ENCODE measurements at regions not wholly inside any gene's neighbourhood (a gene's known extent, or its start where the extent isn't known, plus 50 kb on each side); places are given as distances from the start of the nearest gene placed in this dataset.

DNA sequence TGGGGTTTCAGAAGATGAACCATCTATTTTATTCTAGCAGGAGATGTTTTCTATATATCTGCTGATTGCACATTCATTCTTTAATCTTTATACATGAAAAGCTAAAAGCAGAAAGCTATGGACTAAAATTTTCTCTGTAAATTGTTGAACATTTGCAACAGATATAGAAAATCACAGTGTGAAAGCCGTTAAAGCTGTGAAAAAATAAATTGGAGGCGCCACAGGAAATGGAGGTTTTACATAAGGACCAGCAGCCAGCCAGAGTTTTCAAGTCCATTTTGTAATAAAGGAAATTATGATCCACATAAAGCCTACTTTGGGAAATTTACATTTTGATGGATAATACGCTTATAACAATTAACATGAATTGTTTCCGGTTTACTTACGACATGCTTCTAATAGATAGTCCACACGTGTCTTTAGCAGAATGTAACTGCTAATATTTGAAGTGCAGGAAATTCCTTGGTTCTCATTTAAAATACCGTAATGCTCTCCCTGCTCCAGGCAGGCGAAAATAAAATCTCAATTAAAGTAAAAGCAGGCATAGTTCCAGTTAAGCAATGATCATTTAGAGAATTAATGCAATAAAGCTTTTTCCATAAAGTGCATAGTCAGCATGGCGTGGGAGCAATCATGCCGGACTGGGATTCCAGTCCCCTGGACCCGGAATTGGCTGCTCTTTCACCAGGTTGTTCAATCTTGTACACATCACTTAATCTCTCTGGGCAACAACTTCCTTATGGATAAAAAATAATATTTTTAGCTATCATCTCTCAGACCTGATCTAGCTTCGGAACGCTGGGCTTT is 445.4 kb downstream of the ZNF608 start:
- no peak for DNase-seq

DNA sequence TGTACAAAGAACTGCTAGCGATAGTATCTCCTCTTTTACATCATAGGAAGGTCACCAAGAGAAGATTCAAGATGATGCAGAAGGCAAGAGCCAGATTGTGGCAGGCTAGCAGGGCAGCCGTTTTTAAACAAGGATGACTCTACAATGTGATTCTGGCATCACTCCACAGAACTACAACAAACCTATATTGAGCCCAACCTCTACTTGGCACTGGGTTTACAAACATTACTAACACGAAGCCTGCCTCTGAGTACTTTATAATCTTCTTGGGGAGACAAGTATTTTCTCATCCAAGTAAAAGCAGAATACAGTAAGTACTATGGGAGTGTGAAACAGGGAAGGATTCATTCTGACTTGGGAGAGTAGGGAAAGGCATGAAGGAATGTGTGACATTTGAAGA is 448.6 kb downstream of the ZNF608 start:
- DNase-seq: no peak

DNA sequence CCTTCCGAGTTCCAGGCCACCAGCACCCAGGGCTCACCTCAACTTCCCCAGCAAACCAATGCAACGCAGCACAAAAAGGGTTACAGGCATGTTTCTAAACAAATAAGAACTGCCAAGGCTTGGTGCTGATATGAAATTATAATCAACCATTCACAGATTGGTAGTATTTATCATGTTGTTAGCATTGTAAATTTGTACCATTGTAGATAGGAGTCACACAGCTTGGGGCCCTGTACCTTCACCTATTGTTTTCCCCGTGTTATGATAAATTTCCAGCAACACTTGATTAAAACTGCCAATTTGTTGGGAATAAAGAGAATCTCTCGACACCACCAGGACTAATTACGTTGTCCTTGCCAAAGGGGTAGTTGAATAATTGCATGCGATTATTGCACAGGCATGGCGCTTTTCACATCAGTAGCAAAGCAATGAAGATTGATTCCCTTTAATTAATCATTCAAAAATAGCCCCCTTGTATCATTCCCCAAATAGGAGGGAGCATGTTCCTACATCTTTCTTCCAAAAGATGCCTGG is 454.1 kb downstream of the ZNF608 start:
- no peak for DNase-seq

DNA sequence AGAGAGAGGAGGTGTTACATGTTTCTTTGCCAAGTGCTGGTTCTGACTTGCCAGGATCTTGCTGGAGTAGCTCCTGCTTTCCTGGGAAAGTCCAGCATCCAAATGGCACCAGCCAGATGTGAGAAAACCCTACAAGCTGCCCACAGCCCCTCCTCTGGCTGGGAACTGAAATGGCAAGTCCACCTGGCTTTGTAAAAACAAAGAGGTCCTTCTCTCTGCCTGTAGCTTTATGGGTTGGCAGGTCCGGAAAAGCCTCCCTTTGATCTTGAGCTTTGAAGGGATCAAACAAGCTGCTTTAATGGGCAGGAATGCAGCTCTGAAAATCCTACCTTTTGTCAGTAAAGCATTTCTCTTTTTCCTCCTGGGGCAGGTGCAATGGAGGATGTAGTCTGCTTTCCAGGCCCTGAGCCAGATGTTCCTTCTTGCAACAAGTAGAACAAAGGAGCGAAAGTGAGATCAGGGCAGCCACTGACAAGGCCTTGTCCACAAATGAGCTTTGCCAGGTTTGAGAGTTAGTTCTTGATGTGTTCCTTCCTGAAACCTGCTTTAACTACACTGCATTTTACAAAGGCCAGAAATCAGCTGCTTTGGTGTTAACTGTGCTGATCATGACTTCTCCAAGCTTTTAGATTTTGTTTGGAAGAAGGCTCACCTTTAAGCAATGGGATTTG is 456.7 kb downstream of the ZNF608 start:
- DNase-seq: no peak

DNA sequence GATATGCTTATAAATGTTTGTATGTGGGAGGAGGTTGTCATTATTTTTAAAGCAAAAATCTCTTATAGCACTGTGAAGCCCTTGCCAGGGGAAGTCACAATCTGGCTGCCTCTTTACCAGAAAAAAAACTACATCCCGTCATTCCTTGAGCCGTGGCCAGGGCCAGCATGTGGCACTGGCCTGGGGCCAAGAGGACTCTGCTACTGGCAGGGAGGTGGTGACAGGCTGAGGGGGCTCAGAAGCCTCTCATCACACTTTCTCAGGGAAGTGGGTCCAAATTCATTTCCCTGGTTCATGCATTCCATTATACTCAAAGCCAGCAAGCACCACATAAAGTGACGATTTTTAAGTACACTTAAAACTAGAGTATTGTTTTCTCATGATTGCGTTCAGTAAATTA is 457.3 kb downstream of the ZNF608 start:
- no peak for DNase-seq

DNA sequence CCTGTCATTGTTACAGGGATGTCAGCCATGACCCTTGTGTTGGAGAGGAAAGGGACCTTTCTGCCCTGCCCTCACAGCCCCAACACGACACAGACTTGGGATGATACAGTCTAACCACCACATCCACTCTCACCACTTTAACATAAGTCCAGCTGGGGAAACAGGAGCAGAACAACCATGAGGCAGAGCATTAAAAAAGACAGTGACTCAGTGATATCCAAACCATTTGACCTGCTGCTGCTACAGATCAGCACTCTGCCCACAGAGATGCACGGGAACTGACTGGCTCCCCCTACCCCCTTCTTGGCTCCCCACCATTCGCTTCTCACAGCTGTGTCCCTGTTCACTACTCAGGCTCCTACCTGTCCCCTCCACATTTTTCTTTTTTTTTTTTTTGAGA is 458.6 kb downstream of the ZNF608 start:
- DNase-seq: no peak

DNA sequence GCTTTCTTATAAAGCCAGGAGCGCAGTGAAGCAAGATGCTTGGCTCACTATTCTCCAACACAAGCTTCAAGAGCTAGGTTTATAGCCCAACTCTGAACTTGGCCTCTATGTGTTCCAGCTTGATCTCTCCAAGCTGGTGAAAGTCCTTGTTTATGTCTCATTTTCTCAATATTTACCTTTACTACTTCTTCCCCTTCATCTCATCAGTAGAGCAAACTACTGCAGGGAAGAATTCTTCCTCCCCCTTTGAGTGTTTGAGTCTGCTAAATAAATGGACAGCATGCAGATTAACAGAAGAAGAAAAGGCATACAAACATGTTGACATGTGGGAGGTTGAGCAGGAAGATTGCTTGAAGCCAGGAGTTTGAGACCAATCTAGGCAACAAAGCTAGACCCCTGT is 460.7 kb downstream of the ZNF608 start:
- DNase-seq: no peak

DNA sequence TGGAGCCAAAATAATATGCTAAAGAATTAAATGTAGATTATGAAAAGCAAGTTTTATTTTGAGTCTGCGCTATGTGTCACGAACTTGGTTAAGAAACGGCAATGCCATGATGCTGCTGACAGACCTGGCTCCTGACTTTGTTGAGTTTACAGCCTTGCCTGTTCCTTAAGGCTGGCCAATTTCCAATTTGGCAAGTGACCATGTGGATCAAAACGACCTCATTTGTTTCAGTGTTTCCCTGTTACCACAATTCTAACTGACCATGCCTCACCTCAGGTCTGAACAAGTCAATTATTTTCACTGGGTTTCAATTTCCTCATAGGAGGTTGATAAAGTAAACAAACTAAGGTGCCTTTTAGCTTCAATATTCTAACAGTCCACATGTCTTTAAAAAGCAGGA is 461.4 kb downstream of the ZNF608 start:
- no peak for DNase-seq

DNA sequence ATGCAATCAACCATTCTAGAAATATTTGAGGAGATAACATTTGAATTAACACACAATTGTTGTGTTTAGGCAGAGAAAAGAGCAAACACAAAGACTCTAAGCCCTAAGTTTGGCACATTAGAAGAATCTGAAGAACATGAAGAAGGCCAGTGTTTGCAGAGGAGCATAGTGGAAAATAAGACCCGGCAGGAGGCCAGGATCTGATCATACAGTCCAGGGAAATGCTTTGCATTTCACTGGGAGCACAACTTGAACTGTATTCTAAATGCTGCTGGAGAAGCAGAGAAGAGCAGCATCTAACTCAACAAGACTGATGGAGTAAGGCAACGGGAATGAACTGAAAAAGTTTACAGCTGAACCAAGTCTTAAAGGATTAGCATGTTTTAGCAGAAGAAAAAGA is 463.4 kb downstream of the ZNF608 start:
- no peak for DNase-seq

DNA sequence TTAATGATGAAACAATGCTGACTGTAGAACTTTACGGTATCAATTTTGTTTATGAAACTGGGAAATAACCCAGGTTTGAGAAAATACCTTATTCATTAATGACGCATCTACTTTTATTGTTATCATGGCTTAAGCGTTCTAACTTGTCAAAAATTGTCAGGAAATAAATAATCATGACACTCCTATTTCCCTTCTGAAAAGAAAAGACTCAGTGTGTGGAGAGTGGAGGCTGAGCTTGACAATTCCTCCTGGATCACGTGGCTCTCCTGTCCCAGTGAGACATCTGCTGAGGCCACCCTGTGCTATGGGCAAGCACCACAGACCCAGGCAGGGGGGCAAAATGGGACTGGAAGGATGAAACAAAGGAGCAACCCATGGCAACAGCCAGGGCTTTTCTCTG is 466.4 kb downstream of the ZNF608 start:
- DNase-seq: no peak

DNA sequence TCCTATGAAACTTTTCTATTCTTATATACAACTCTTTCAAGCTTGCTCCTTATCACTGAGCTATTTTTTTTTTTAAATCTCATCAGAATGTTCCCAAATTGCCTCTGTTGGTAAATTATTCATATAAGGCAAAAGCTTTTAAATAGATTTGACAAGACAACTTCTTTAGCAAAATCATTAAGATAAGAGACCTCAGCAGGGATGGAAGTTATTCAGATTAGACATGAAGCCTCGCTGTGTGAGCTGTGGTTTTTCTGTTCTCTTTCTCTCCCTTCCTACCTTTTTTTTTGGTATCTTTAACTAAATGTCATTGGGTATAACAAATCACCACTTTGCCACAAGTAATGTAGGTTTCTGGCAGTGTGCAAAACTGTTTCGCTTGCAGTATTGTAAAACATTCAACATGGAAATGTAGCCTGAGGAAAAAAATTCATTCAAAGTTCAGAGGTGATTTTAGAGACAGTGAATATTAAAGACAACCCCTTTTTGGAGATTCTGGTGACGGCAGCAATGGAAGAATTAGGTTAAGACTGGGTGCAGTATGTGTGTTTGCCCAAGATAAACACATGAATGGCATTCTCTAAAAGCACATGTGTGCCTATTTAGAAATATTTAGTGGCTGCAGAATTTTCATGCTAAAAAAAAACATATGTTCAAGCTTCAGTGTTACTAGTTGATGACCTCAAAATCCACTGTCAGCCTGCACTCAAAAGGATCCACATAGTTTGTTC is 467.1 kb downstream of the ZNF608 start:
- DNase-seq: no peak

DNA sequence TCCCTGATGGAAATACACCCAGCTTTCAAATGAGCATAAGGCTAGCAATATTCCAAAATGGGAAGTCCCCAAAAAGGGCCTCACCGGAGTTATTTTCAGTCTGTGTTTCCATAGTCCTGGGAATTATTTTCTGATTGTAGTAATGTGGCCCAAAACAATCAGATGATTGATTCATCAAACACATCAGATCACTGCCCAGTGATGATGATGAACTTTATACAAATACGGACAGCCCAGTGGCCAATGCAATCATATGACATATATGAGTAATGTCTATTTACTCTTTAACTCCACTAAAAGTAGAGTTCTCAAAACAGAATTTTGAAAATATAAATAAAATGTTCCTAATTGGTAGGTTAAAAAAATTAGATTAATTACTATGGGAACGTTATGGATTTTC is 467.8 kb downstream of the ZNF608 start:
- DNase-seq: no peak

DNA sequence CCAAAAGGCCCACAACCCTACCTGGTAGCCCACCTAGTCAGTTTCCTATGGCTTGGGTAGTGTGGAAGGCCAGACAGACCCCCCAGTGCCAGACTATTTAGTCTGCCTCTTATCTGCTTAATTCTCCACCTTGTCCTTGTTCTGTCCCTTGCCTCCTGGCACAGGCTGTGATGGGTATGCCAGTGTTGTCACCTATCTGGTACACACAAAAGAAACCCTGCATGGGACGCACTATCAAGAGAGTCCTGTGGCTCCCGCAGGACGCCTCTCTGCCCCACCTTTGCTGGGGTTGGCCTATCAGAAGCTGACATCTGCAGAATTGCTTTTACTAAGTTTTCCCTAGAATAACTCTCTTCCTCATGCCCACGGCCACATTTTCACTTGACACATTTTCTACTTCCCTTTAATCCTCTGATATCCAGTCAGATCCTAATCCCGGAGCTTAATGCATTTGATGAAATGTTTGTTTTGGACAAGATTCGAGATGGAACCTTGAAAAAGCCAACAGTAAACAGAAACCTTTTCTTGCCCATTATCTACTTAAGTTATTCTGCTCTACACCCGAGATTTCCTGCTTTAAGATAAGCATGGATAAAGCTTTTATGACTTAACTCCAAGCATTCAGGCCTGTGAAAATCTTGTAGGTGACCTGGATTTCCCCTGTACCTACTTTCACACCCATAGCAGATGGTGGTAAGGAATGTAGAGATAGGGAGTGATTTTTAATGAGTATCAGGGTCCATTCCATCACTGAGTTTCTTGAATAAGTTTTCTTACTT is 468.5 kb downstream of the ZNF608 start:
- no peak for DNase-seq

DNA sequence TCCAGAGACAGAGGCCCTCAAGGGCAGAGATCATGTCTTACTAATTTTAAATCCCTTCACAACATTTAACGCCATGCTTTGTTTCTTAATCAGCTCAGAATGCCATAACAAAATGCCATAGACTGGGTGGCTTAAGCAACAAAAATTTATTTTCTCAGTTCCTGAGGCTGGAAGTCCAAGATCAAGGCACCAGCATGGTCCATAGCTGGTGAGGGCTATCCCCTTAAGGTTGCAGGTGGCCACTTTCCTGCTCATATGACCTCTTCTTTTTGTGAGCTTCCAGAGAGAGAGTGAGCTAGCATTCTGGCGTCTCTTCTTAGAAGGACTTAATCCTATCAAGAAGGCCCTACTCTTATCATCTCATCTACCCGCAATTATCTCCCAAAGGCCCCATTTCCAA is 470.3 kb downstream of the ZNF608 start:
- DNase-seq: no peak

DNA sequence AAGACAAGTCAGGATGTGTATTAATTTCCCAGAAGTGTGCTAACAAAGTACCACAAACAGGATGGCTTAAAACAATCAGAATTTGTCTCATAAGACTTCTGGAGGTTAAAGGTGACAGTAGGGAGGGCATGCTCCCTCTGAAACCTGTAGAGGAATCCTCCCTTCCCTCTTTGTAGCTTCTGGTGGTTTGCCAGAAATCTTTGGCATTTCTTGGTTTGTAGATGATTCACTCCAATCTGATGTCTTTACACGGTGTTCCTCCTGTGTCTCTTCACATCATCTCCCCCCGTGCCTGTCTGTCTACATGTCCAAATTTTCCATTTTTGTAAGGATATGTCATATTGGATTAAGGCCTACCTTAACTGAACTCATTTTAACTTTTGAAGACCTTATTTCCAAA is 471.5 kb downstream of the ZNF608 start:
- no peak for DNase-seq

DNA sequence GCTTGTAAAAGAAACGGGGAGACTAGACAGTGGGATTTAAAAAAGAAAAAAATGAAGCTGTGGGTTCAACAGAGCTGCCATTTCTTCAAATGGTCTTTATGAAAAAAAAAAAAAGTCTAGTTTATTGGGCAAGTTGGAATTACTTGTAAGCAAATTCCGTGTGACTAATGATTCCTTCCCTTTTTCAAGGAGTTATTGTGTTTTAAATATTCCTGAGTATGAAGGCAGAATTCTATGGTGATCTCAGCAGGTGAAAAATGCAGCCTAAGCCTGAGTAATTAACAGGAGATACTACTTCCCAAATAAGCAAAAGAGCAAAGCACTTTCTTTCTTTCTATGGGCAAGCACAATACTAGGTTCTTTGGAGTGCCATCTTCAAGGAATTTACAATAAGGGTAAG is 481.9 kb downstream of the ZNF608 start:
- DNase-seq: no peak

DNA sequence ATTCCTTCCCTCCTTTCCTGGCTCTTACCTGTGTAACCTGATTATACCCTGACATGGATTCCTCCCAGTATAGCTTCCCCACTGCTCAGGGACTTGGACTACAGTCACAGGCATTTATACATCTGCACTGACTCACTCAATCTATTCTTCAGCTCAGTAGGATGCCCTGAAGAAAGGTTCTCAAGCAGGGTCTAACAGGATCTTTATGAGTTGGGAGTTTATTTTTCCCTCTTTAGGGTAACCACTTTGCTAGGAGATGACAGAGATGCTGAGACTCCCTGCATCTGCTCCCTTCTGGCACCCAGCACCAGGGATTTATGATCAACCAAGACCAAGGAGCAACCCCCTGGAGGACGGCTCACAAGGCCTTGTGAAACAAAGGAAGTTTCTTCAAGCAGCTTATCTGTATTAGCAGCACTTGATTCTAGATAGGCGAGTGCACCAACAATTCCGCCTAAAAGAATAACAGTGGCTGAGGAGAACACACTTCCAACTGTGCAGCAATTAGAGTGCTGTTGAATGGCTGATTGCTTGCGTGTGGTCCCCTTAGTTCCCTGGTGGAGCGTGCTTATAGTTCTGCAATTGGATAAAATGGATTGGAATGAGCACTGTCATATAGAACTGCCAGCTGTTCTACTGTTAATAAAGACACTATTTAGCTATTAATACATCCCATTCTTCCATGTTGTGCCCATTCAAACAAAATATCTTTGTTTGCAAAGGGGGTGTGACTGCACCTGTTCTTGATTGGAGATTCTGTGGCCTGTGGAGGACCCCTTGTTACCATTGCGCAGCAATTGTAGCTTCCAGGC is 482.6 kb downstream of the ZNF608 start:
- DNase-seq: no peak

DNA sequence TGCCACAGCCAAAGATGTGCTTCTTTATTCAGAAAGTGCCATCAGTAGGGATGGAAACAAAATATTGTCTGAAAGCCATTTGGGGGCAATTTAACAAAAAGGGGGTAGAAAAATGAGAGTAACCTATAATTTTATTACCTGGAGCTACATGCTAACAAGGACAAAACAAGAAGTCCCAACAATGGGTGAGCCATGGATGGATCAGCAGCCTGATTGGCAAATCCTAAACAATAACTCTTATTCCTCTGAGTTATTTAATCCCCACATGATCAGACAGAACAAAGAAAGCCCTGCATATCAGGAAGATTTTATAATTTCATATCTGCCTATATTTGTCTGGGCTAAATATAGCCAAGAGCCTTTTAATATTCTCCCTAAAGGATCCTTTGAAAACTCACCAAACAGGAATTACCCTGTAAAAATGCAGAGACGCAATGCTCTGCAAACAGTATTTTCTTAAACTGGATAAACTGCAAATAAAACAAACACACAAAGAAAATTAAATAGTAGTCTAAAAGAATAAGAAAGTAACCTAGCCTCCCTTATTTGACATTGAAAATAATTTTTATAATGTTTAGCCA is 483.4 kb downstream of the ZNF608 start:
- no peak for DNase-seq

DNA sequence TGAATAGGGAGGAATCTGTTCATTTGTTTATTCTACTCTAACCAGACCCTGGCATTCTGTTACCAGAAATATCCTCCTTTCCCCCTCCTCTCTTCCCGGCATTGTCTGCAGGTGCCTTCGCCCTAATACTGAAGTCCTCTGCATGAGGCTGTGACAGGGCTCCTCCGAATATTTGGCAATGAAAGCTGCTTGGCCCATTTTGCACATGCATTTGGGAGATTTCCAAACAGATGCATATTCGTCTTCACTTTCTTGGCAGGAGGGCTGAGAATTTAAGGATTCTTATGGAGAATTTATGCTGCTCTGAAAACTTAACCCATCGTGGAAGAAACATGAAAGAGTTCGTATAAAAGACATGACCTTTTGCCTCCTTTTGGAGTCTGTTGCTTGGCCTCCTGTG is 484.0 kb downstream of the ZNF608 start:
- DNase-seq: no peak

DNA sequence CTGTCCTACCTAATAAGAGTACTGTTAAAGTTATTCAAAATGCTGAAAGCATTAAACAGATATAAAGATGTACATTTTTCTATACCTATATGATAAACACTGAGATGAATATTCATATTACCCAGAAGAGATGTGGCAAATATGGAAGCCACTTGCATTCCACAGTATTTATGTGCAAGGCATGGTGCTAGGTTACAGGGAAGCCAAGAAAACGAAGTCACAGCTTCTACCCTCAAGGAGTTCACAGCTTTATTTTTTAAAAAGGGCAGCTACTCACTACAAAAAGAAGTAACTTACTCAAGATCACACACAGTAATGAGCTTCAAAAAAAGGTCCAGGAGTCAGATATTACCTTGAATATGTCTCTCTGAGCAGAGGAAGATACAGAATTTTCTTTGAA is 484.6 kb downstream of the ZNF608 start:
- no peak for DNase-seq

DNA sequence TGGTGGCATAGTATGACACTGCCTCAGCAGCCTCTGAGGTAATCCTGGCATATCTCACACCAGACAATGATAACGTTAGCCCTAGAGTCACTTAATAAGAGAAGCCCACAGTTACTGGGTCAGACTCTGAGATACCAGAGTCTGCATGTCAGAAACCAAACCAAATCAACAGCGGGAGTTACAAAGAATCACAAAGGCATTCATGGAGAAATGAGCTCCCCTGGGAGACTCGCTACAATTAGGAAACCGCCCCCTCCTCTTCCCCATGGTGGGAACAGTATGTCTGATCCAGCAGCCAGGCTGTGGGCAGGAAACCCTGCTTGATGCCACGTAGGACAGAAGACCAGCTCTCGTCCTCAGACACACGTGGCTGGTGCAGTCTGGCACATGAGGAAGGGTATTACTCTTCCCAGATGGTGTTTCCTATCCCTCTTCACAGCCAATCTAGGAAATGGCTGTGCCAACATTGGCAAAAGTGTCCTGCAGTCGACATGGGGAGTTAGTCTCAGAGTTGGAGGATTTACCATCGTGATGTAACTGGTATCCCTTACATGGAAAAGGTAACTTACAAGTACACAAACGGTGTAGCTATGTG is 485.4 kb downstream of the ZNF608 start:
- DNase-seq: no peak
